GM12878 (cell line): ENCODE measurements at regions not wholly inside any gene's neighbourhood (a gene's known extent, or its start where the extent isn't known, plus 50 kb on each side); places are given as distances from the start of the nearest gene placed in this dataset.

Source experiments
- ATAC-seq: fragments of 200-7000 bp; cut with Tn5 transposase; 3 replicates; pipeline ENCODE4 v1.9.1; 2020; ENCODE audit warnings: mild to moderate bottlenecking, moderate library complexity
- BruUV-seq: library from RNA; stranded (reverse); fragments of 400-500 nt; replicated peaks from 2 replicates; lab custom pipeline; 2021; lab: Mats Ljungman, UMichigan
- CTCF ChIA-PET: fragments of 300-600 bp; sonication (Branson Sonifier 250); formaldehyde crosslinking; extraction: SDS; loops from one replicate; lab custom pipeline; 2021; ENCODE audit warnings: inconsistent platforms; lab: Yijun Ruan, JAX
- POLR2A ChIA-PET: fragments of 350-600 bp; formaldehyde crosslinking; extraction: SDS; loops from one replicate; lab custom pipeline; 2021; ENCODE audit warnings: inconsistent platforms; lab: Charles Lee
- RAD21 ChIA-PET: fragments of 300-600 bp; sonication (Branson Sonifier 250); formaldehyde crosslinking; loops from one replicate; lab custom pipeline; 2023; ENCODE audit warnings: antibody characterized with exemption; ENCODE audit not compliant: unreplicated experiment; lab: Charles Lee
- SMC1A ChIA-PET: fragments of 300-600 bp; sonication (Branson Sonifier 250); formaldehyde crosslinking; loops from one replicate; lab custom pipeline; 2023; ENCODE audit not compliant: unreplicated experiment, uncharacterized antibody; lab: Charles Lee
- DNase-seq: peaks from one replicate; pipeline ENCODE4 v3.0.0-alpha.2; 2011; ENCODE audit warnings: low read depth, low spot score
- FAIRE-seq: peaks from 3 replicates; lab custom pipeline; 2011; peaks lifted over from hg19 to GRCh38; lab: Jason Lieb, UNC
- H2AFZ ChIP-seq: 2 replicates; pipeline ENCODE4 v1.6.0; 2011; ENCODE audit warnings: low read depth, low read length, control low read depth; ENCODE audit not compliant: control insufficient read depth
- H3K27ac ChIP-seq: 2 replicates; pipeline ENCODE4 v1.5.1; 2011; ENCODE audit warnings: control low read depth; ENCODE audit not compliant: control insufficient read depth, insufficient read depth
- H3K27me3 ChIP-seq, 2 experiments: replicated peaks in 1 of 2; 2 replicates each; pipeline versions ENCODE4 v1.6.0 to v1.6.1; 2011; ENCODE audit warnings: low read length in 1 of 2; ENCODE audit not compliant: control insufficient read depth in 2 of 2, insufficient read depth in 2 of 2
- H3K36me3 ChIP-seq, 2 experiments: 2 replicates each; pipeline ENCODE4 v1.5.1; 2011; ENCODE audit warnings: low read length in 1 of 2; ENCODE audit not compliant: control insufficient read depth in 2 of 2, insufficient read depth in 2 of 2
- H3K4me1 ChIP-seq: 2 replicates; pipeline ENCODE4 v1.6.1; 2011; ENCODE audit warnings: mild to moderate bottlenecking, low read length, moderate library complexity, mixed read lengths; ENCODE audit not compliant: control insufficient read depth, insufficient read depth
- H3K4me2 ChIP-seq: 2 replicates; pipeline ENCODE4 v1.6.0; 2011; ENCODE audit warnings: control low read depth; ENCODE audit not compliant: control insufficient read depth, insufficient read depth
- H3K4me3 ChIP-seq: fragments of 200-600 bp; sonication (generic); 2 replicates; pipeline ENCODE4 v1.5.1; 2016
- H3K79me2 ChIP-seq: 2 replicates; pipeline ENCODE4 v1.6.0; 2011; ENCODE audit warnings: low read length; ENCODE audit not compliant: control insufficient read depth, insufficient read depth
- H3K9ac ChIP-seq: 2 replicates; pipeline ENCODE4 v1.8.0; 2011; ENCODE audit warnings: low read length, control low read depth, mixed read lengths; ENCODE audit not compliant: control insufficient read depth, insufficient read depth
- H3K9me3 ChIP-seq: replicated peaks from 3 replicates; pipeline ENCODE4 v1.5.1; 2011; ENCODE audit warnings: mild to moderate bottlenecking, low read length; ENCODE audit not compliant: control insufficient read depth, insufficient read depth
- H4K20me1 ChIP-seq: 2 replicates; pipeline ENCODE4 v1.6.0; 2011; ENCODE audit not compliant: control insufficient read depth, insufficient read depth
- ASH2L ChIP-seq: fragments of 300-600, 200-600 bp; sonication (generic); IDR thresholded peaks from 2 replicates; pipeline ENCODE4 v1.6.1; 2017; ENCODE audit warnings: low read depth, mild to moderate bottlenecking, borderline replicate concordance
- CHD4 ChIP-seq: fragments of 200-600 bp; sonication (generic); IDR thresholded peaks from 2 replicates; pipeline ENCODE4 v1.6.1; 2016; ENCODE audit warnings: mild to moderate bottlenecking
- IKZF2 ChIP-seq, 2 experiments: fragments of 450-650 bp; IDR thresholded peaks; 2 replicates each; pipeline ENCODE4 v1.6.1; 2017; ENCODE audit warnings: mild to moderate bottlenecking in 2 of 2, moderate library complexity in 2 of 2
- MEF2B ChIP-seq: fragments of 450-650 bp; IDR thresholded peaks from 2 replicates; pipeline ENCODE4 v1.6.1; 2018; ENCODE audit warnings: mild to moderate bottlenecking, moderate library complexity; ENCODE audit not compliant: partially characterized antibody, poor library complexity, severe bottlenecking
- MXI1 ChIP-seq: fragments of 150-350 bp; IDR thresholded peaks from 2 replicates; pipeline ENCODE4 v1.6.1; 2011; ENCODE audit warnings: low read depth, mild to moderate bottlenecking, inconsistent platforms, low read length, improper control_type of control experiment
- RAD21 ChIP-seq: IDR thresholded peaks from 2 replicates; pipeline ENCODE4 v1.6.1; 2011; ENCODE audit warnings: mild to moderate bottlenecking, low read depth, low read length, moderate library complexity; ENCODE audit not compliant: insufficient read depth
- RFX5 ChIP-seq: IDR thresholded peaks from 2 replicates; pipeline ENCODE4 v1.6.1; 2011; ENCODE audit warnings: low read depth, low read length, improper control_type of control experiment
- SIN3A ChIP-seq: IDR thresholded peaks from 2 replicates; pipeline ENCODE4 v1.6.1; 2012; ENCODE audit warnings: low read depth, low read length, improper control_type of control experiment
- WGBS: methylation state at CpG from one replicate; pipeline ENCODE4 v1.1.6; 2016; ENCODE audit warnings: low lambda C conversion rate; ENCODE audit not compliant: insufficient replicate concordance, insufficient coverage; ENCODE audit errors: missing lambda C conversion rate; 5-methylcytosine and 5-hydroxymethylcytosine counted together
- in situ Hi-C: fragments of 300-500 bp; cut with MboI; formaldehyde crosslinking; loops from 9 replicates; pipeline ENCODE4 v1.14.3; 2018; ENCODE audit warnings: mixed read lengths
- intact Hi-C: fragments of 100-400 bp; cut with micrococcal nuclease; formaldehyde crosslinking; loops from one replicate; pipeline ENCODE4 v1.14.2; 2022; ENCODE audit not compliant: unreplicated experiment

DNA sequence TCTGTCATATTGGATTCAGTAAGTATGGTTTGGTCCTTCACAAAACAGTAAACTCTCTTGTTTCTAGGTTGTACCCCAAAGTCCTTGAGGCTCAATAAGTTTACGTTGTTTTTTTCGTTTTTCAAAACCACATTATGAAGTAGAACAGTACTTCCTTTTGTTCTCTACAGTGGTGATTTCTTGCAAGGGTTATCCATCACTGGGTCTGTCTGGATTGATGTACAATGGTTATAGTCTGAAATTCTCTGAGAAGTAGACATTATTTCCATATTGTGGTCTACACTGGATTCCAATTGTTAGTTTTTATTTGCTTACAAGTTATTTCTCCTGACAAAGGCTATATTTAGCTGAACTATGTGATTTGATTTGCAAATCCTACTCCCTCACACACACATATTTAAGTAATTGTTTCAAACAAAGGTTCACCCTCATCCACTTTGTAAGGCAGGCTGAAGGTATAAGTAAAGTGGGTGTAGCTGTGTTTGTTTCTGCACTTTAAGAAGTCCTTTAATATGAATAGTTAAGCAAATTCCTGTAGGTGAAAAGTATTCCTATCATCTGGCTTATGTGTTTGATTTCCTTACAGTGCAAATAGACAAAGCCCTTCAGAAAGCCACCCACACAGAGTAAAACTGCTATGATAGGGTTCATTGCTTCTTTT, 64.2 kb upstream of the MME start:
- Histone ChIP-seq H3K9me3 (no peaks in the 10 kb centered on the region), H3K36me3 (no peaks in the 10 kb centered on the region), H3K27me3 (no peaks in the 10 kb centered on the region), H3K4me2 (no peak overlapping the region), H2AFZ (no peak overlapping the region), H3K9ac (no peak overlapping the region), H3K4me3 (no peak overlapping the region), H3K4me1 (no peaks in the 10 kb centered on the region), H3K27ac (no peak overlapping the region), H3K79me2 (no peaks in the 10 kb centered on the region), H4K20me1 (no peaks in the 10 kb centered on the region)
- ChIA-PET SMC1A (interaction anchor here (0.6 to 1.1 kb wide), 3 partner anchors 17 to 773 kb away, joined by 3 read pairs; no protein-coding TSS in a partner anchor), POLR2A (no interaction called here), CTCF (no interaction called here), RAD21 (no interaction called here)
- in situ Hi-C loops (no loop called here), intact Hi-C loops (no loop called here)
- WGBS = 0% methylated on average over 2 of the region's 2 CpGs
- FAIRE-seq (no peak), ATAC-seq (no peak), DNase-seq (no peak)
- no TSS peak for BruUV-seq
- TF ChIP-seq RFX5 = no peak
- TF ChIP-seq RAD21 = no peak
- TF ChIP-seq SIN3A = no peak

GRCh38 chr3:155014953-155015352, 65.2 kb upstream of the MME start:
- ChIA-PET POLR2A (no interaction called here), RAD21 (no interaction called here), CTCF (no interaction called here), SMC1A (no interaction called here)
- H3K4me1 ChIP-seq = no peaks in the 10 kb centered on the region
- no peak for ATAC-seq
- 39% methylated on average over 2 of the region's 2 CpGs for WGBS
- FAIRE-seq = no peak
- H3K9me3 ChIP-seq = no peaks in the 10 kb centered on the region
- H3K79me2 ChIP-seq = no peaks in the 10 kb centered on the region
- no peak overlapping the region for H3K4me2 ChIP-seq
- H2AFZ ChIP-seq = no peak overlapping the region
- H3K27me3 ChIP-seq = no peaks in the 10 kb centered on the region
- no TSS peak for BruUV-seq
- in situ Hi-C loops = no loop called here
- intact Hi-C loops = no loop called here
- H3K36me3 ChIP-seq = no peaks in the 10 kb centered on the region
- no peak overlapping the region for H3K27ac ChIP-seq
- TF ChIP-seq CHD4 = no peak
- no peak for TF ChIP-seq MXI1
- no peak for TF ChIP-seq ASH2L
- no peak for TF ChIP-seq MEF2B
- TF ChIP-seq IKZF2 (IDR thresholded peaks at IDR 0.05) = no peak
- no peak overlapping the region for H3K9ac ChIP-seq
- H3K4me3 ChIP-seq = no peak overlapping the region
- no peak for DNase-seq
- H4K20me1 ChIP-seq = no peaks in the 10 kb centered on the region
